CD4-positive, alpha-beta T cell treated with Interleukin-21 for 1 hour (primary cell): ENCODE measurements at regions not wholly inside any gene's neighbourhood (a gene's known extent, or its start where the extent isn't known, plus 50 kb on each side); places are given as distances from the start of the nearest gene placed in this dataset.

Source experiments
- DNase-seq: peaks from one replicate; pipeline ENCODE4 v3.0.0-alpha.2; 2020

DNA sequence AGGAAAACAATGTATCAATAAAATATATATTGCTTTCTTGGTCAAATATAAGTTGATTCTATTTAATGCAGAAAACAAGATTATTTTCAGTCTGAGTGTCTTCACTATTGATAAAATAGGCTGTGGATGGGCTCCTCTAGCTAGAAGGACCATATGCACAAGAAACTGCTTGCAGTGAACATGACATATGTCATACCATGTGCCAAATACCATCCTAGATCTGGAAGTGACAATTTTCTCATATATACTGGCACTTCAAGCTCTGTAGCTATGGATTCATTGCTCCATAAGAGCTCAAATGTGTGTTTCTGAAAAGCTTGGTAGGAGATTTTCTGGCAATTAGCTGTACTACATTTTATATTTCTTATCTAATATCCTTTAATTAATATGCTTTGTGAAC lies 95.6 kb upstream of the CDH6 start:
- no peak for DNase-seq

GRCh38 chr5:31096238-31096865 lies 97.1 kb upstream of the CDH6 start:
- no peak for DNase-seq

GRCh38 chr5:31095796-31096195 lies 97.7 kb upstream of the CDH6 start:
- no peak for DNase-seq

GRCh38 chr5:31091501-31091900 lies 102.0 kb upstream of the CDH6 start:
- DNase-seq = no peak

GRCh38 chr5:31090467-31090866 lies 103.0 kb upstream of the CDH6 start:
- DNase-seq = no peak

GRCh38 chr5:31086839-31087415 lies 106.6 kb upstream of the CDH6 start:
- no peak for DNase-seq

DNA sequence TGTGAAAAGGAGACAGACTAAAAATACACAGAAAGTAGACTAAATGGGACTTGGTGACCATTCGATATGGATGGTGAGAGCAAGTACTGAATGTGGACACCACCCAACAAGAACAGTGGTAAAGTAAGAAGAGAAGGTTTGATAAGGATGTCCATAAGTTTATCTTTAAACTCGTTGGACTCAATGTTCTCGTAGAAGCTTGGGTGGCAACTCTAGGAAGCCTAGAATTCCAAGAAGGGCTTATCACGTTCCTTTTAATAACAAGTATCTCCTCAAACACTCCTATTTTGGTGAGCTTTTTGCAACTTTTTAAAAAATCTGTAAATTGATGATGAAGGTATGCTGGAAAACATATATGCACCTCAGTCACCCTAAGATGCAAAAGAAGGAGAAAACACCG lies 108.6 kb upstream of the CDH6 start:
- no peak for DNase-seq

DNA sequence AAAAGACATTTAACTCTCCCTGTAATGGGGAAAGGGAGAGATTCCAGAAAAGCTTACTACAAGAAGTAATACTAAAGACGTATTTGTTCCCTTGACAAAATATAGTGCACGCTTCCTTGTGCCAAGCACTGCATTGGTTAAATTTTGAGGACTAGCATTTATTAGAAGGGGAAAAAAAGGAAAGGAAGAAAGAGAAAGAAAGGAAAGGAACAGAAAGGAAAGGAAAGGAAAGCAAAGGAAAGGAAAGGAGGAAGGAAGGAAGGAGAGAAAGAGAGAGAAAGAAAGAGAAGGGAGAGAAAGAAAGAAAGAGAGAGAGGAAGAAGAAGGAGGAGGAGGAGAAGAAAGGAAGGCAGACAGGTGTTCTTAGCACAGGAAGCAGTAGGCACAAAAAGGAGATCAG lies 110.1 kb upstream of the CDH6 start:
- no peak for DNase-seq

DNA sequence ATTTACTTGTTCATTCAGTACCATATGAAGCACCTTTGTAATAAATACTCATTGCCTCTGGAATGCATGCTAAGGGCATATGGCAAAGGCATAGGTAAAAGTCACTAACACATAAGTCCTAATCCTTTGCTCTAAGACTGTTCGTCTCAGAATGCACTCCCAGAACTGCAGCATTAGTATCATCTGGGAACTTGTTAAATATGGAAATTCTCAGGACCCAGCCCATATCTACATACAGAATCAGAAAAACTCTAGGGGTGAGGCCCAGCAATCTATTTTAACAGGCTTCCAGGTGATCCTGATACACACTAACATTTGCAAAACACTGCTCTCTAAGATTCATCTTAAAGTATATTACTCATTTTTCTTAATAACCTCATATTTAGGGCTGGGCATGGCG lies 113.8 kb upstream of the CDH6 start:
- no peak for DNase-seq

- DNase-seq = no peak
Observed at GRCh38 chr5:31078956-31079355, 114.5 kb upstream of the CDH6 start.

- DNase-seq = no peak
Observed at GRCh38 chr5:31075981-31076380, 117.5 kb upstream of the CDH6 start.

DNA sequence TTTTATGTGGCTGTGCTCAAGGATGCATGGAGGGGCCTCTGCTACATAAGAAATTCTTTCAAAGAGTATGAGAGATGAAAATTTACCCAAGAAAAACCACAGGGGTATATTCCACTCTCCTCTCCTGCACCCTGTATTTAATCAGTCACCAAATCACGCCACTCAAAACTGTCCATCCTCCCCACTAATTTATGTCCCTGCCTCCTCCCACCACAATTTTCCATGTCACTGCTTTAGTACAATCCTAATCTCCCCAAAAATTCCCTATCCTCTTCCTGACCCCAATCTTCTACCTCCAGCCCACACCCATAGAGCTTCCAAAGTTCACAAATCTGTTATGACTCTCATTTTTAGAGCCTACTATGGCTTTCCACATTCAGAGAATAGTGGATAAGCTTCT lies 125.2 kb upstream of the CDH6 start:
- no peak for DNase-seq

- DNase-seq = no peak
Observed at GRCh38 chr5:31066655-31067328, 126.7 kb upstream of the CDH6 start.

- DNase-seq = no peak
Observed at GRCh38 chr5:31064215-31064614, 129.3 kb upstream of the CDH6 start.

DNA sequence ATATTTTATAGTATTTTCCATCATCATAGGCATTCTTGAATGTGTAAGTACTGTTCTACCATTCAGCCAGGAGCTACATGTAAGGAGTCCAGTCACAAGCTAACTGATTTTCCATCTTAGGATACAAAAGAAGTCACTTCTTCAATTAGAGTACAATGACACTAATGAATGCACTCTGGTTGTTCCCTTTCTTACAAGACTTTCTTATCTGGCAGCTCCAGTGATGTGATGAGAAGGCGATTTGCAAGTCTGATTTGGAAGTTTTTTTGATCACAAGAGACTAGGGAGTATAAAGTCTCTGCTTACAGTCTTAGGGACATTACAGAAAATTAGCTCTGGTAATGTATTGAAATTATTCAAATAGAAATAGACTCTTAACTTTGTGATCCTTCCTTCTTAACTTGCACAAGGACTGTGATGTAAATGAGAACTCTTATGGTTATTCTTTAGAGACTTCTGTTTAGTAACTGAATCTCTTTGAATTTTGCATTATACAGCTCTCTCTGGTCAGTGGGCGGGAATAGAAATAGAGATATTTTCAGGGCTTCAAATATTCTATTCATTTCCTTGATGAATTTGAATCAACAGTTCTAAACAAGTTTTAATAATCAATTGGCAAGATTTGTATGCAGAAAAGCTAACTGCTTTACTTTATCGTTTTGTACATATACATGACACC lies 130.4 kb upstream of the CDH6 start:
- no peak for DNase-seq

- no peak for DNase-seq
Observed at GRCh38 chr5:31059889-31060288, 133.6 kb upstream of the CDH6 start.

DNA sequence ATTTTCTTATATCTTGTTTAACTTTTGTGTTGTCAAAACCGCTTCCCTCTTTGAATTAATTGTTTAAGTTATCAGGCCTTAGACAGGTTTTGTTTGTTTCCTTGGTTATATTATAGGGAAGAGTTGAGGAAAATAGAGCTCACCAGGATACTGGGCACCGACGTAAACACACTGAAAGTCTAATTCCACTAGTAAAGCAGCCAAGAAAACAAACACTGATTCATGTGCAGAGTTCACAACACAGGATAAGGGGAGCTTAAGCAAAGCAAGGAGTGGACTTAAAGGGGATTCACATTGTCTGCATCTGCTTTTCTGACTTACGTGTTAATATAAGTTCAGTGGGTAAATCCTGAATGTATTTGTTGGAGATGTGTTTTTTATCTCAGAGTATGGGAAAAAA lies 139.0 kb upstream of the CDH6 start:
- no peak for DNase-seq

GRCh38 chr5:31052937-31053658 lies 140.4 kb upstream of the CDH6 start:
- no peak for DNase-seq

- DNase-seq = no peak
Observed at GRCh38 chr5:31051316-31051715, 142.2 kb upstream of the CDH6 start.

GRCh38 chr5:31049936-31050704 lies 143.4 kb upstream of the CDH6 start:
- DNase-seq = no peak

DNA sequence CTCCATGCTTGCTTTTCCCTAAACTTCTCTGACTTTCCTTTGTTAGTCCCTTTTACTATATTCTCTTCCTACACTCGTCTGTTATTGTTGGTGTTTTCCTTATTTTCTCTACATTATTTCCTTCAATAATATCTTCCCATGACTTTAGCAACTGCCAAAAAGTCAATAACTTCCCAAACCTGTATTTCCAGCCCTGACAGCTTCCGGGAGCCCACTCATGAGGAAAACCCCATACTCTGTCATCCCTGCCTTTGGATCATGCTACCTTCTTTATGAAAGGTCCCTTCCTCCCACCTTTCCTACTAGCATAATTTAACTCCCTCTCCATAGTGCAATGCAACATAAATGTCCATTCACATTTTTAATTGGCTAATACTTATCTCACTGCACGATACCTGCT lies 144.0 kb upstream of the CDH6 start:
- DNase-seq = no peak
